ENCODE measurements at regions not wholly inside any gene's neighbourhood (a gene's known extent, or its start where the extent isn't known, plus 50 kb on each side); places are given as distances from the start of the nearest gene placed in this dataset.

- Histone ChIP-seq H3K9ac (ENCODE audit: low read length) (no peak overlapping the region), H3K4me3 (ENCODE audit: low read length) (no peak overlapping the region), H3K36me3 (ENCODE audit: low read depth, low read length) (no peaks in the 10 kb centered on the region), H3K4me2 (ENCODE audit: low read length) (peak overlapping the region; percentile 36), H3F3A (ENCODE audit: low read length, unreplicated experiment) (no peaks in the 10 kb centered on the region), H3K27ac (ENCODE audit: low read length) (peak overlapping the region; percentile 46), H4K20me1 (ENCODE audit: low read length) (no peaks in the 10 kb centered on the region), H3K27me3 (ENCODE audit: low read length) (no peaks in the 10 kb centered on the region), H3K9me3 (ENCODE audit: low read length) (no peaks in the 10 kb centered on the region), H3K4me1 (ENCODE audit: insufficient read depth, low read length) (peaks cover 11% of the 10 kb centered on the region), H3K9me2 (replicated peaks; ENCODE audit: low read length) (no peaks in the 10 kb centered on the region), H2AFZ (ENCODE audit: low read length) (0 out of 2 replicates have a peak overlapping the region, but pooled peaks have one; percentile 28), H3K79me2 (ENCODE audit: low read length) (no peaks in the 10 kb centered on the region)
- no TSS peak for BruUV-seq (replicated peaks)
- intact Hi-C loops (cut with micrococcal nuclease), result no loop called here
- ATAC-seq (peak; percentile 94), DNase-seq (peak; percentile 96)
- no peak for TF ChIP-seq EZH2phosphoT487 (IDR thresholded peaks at IDR 0.05; ENCODE audit: borderline replicate concordance, low read length)
- peak; percentile 32; the same call in 1 of the 2 replicates for TF ChIP-seq CTCF (conservative IDR thresholded peaks at IDR 0.05; ENCODE audit: low read depth, low read length)
- TF ChIP-seq EZH2 (IDR thresholded peaks at IDR 0.05; ENCODE audit: low read length, unreplicated experiment), result no peak
- ChIA-PET POLR2A (ENCODE audit: unreplicated experiment) (no interaction called here), CTCF (no interaction called here)
These were observed 153.7 kb upstream of the SERTAD2 start for GRCh38 chr2:64807417-64807816.

GRCh38 chr2:64808092-64808491, 154.4 kb upstream of the SERTAD2 start:
- ChIA-PET POLR2A (ENCODE audit: unreplicated experiment) (no interaction called here), CTCF (no interaction called here)
- DNase-seq (no peak), ATAC-seq (no peak)
- H3K9ac ChIP-seq (ENCODE audit: low read length), result no peak overlapping the region
- no peaks in the 10 kb centered on the region for H3K9me2 ChIP-seq (replicated peaks; ENCODE audit: low read length)
- H3K27ac ChIP-seq (ENCODE audit: low read length), result peak overlapping the region; percentile 46; the same call in 1 of the 2 replicates
- H3K4me3 ChIP-seq (ENCODE audit: low read length), result no peak overlapping the region
- no TSS peak for BruUV-seq (replicated peaks)
- intact Hi-C loops (cut with micrococcal nuclease), result no loop called here
- no peaks in the 10 kb centered on the region for H4K20me1 ChIP-seq (ENCODE audit: low read length)
- H3K27me3 ChIP-seq (ENCODE audit: low read length), result no peaks in the 10 kb centered on the region
- no peaks in the 10 kb centered on the region for H3F3A ChIP-seq (ENCODE audit: low read length, unreplicated experiment)
- no peaks in the 10 kb centered on the region for H3K79me2 ChIP-seq (ENCODE audit: low read length)
- 0 out of 2 replicates have a peak overlapping the region, but pooled peaks have one; percentile 28 for H2AFZ ChIP-seq (ENCODE audit: low read length)
- H3K4me2 ChIP-seq (ENCODE audit: low read length), result no peak overlapping the region
- TF ChIP-seq EZH2phosphoT487 (IDR thresholded peaks at IDR 0.05; ENCODE audit: borderline replicate concordance, low read length) (no peak), CTCF (conservative IDR thresholded peaks at IDR 0.05; ENCODE audit: low read depth, low read length) (no peak)
- no peaks in the 10 kb centered on the region for H3K9me3 ChIP-seq (ENCODE audit: low read length)
- no peaks in the 10 kb centered on the region for H3K36me3 ChIP-seq (ENCODE audit: low read depth, low read length)
- H3K4me1 ChIP-seq (ENCODE audit: insufficient read depth, low read length), result peaks cover 11% of the 10 kb centered on the region

GRCh38 chr2:64808754-64809153, 155.0 kb upstream of the SERTAD2 start:
- CTCF ChIA-PET, result no interaction called here

More at GRCh38 chr2:64808754-64809153, 155.0 kb upstream of the SERTAD2 start:
- no peaks in the 10 kb centered on the region for H3K9me2 ChIP-seq (replicated peaks; ENCODE audit: low read length)
- no peak overlapping the region for H3K27ac ChIP-seq (ENCODE audit: low read length)
- ATAC-seq, result no peak
- H3F3A ChIP-seq (ENCODE audit: low read length, unreplicated experiment), result no peaks in the 10 kb centered on the region
- H3K27me3 ChIP-seq (ENCODE audit: low read length), result no peaks in the 10 kb centered on the region
- POLR2A ChIA-PET (ENCODE audit: unreplicated experiment), result no interaction called here
- intact Hi-C loops (cut with micrococcal nuclease), result no loop called here
- peaks cover 11% of the 10 kb centered on the region for H3K4me1 ChIP-seq (ENCODE audit: insufficient read depth, low read length)
- no peak overlapping the region for H3K4me2 ChIP-seq (ENCODE audit: low read length)
- H3K36me3 ChIP-seq (ENCODE audit: low read depth, low read length), result no peaks in the 10 kb centered on the region
- H3K4me3 ChIP-seq (ENCODE audit: low read length), result no peak overlapping the region
- DNase-seq, result no peak
- no peak overlapping the region for H2AFZ ChIP-seq (ENCODE audit: low read length)
- no TSS peak for BruUV-seq (replicated peaks)
- H3K9me3 ChIP-seq (ENCODE audit: low read length), result no peaks in the 10 kb centered on the region
- no peaks in the 10 kb centered on the region for H3K79me2 ChIP-seq (ENCODE audit: low read length)
- H4K20me1 ChIP-seq (ENCODE audit: low read length), result no peaks in the 10 kb centered on the region
- H3K9ac ChIP-seq (ENCODE audit: low read length), result no peak overlapping the region
- TF ChIP-seq CTCF (conservative IDR thresholded peaks at IDR 0.05; ENCODE audit: low read depth, low read length) (no peak), EZH2phosphoT487 (IDR thresholded peaks at IDR 0.05; ENCODE audit: borderline replicate concordance, low read length) (no peak), EZH2 (IDR thresholded peaks at IDR 0.05; ENCODE audit: low read length, unreplicated experiment) (no peak)

Data from PC-3 (cell line).